Body of pancreas (tissue), 4 donors: ENCODE measurements at regions not wholly inside any gene's neighbourhood (a gene's known extent, or its start where the extent isn't known, plus 50 kb on each side); places are given as distances from the start of the nearest gene placed in this dataset.

Experiments used
- CTCF ChIP-seq, 7 experiments: fragments of 450-650 bp in 4 of 7; fragments of 200-600 bp in 3 of 7; sonication (generic) in 3 of 7; IDR thresholded peaks; one replicate each; pipeline ENCODE4 v1.5.1; 2016 to 2019; ENCODE audit warnings: antibody characterized with exemption in 7 of 7
- POLR2A ChIP-seq, 3 donors: fragments of 450-650 bp; IDR thresholded peaks; one replicate each; pipeline ENCODE4 v1.6.1; 2016; ENCODE audit warnings: antibody characterized with exemption in 3 of 3, mild to moderate bottlenecking in 2 of 3

- TF ChIP-seq CTCF (IDR thresholded peaks at IDR 0.05) (no peak), POLR2A (IDR thresholded peaks at IDR 0.05) (no peak)
Observed at GRCh38 chr12:31859232-31859977, 99.8 kb upstream of the RESF1 start.
